GM23248 (cell line): ENCODE measurements at regions not wholly inside any gene's neighbourhood (a gene's known extent, or its start where the extent isn't known, plus 50 kb on each side); places are given as distances from the start of the nearest gene placed in this dataset.

ENCODE experiments used
- DNase-seq: peaks from one replicate; pipeline ENCODE4 v3.0.0-alpha.2; 2015
- H2AFZ ChIP-seq: fragments of 200-600 bp; sonication (generic); 2 replicates; pipeline ENCODE4 v1.6.1; 2016; ENCODE audit warnings: antibody characterized with exemption
- H3F3A ChIP-seq: fragments of 200-600 bp; sonication (generic); 2 replicates; pipeline ENCODE4 v1.6.1; 2016; ENCODE audit warnings: mild to moderate bottlenecking, antibody characterized with exemption, mixed run types; ENCODE audit not compliant: insufficient read depth
- H3K27ac ChIP-seq: fragments of 200-600 bp; sonication (generic); 2 replicates; pipeline ENCODE4 v1.5.1; 2016; ENCODE audit warnings: mild to moderate bottlenecking
- H3K27me3 ChIP-seq: fragments of 200-600 bp; sonication (generic); replicated peaks from 2 replicates; pipeline ENCODE4 v1.6.1; 2016; ENCODE audit warnings: mild to moderate bottlenecking; ENCODE audit not compliant: insufficient read depth
- H3K36me3 ChIP-seq: fragments of 200-600 bp; sonication (generic); 2 replicates; pipeline ENCODE4 v1.6.1; 2016; ENCODE audit warnings: low read depth, mild to moderate bottlenecking
- H3K4me1 ChIP-seq: fragments of 200-600 bp; sonication (generic); 2 replicates; pipeline ENCODE4 v1.6.1; 2016; ENCODE audit warnings: mild to moderate bottlenecking; ENCODE audit not compliant: insufficient read depth
- H3K4me2 ChIP-seq: fragments of 200-600 bp; sonication (generic); one replicate; pipeline ENCODE4 v1.6.1; 2016; ENCODE audit warnings: mild to moderate bottlenecking; ENCODE audit not compliant: unreplicated experiment
- H3K4me3 ChIP-seq: fragments of 200-600 bp; sonication (generic); 2 replicates; pipeline ENCODE4 v1.5.1; 2016; ENCODE audit warnings: mild to moderate bottlenecking
- H3K79me2 ChIP-seq: fragments of 200-600 bp; sonication (generic); 2 replicates; pipeline ENCODE4 v1.6.1; 2016; ENCODE audit warnings: mild to moderate bottlenecking; ENCODE audit not compliant: insufficient read depth
- H3K9ac ChIP-seq: fragments of 200-600 bp; sonication (generic); 2 replicates; pipeline ENCODE4 v1.6.1; 2016; ENCODE audit warnings: mild to moderate bottlenecking
- H3K9me2 ChIP-seq: fragments of 200-600 bp; sonication (generic); 2 replicates; pipeline ENCODE4 v1.6.1; 2016; ENCODE audit warnings: mixed run types, mild to moderate bottlenecking, moderate library complexity; ENCODE audit not compliant: insufficient read depth
- H3K9me3 ChIP-seq: fragments of 200-600 bp; sonication (generic); one replicate; pipeline ENCODE4 v1.6.1; 2017; ENCODE audit warnings: low read depth
- H4K20me1 ChIP-seq: fragments of 200-600 bp; sonication (generic); 2 replicates; pipeline ENCODE4 v1.6.0; 2016; ENCODE audit not compliant: insufficient read depth
- EZH2 ChIP-seq: fragments of 200-600 bp; sonication (generic); IDR thresholded peaks from 2 replicates; pipeline ENCODE4 v1.6.1; 2018; ENCODE audit warnings: antibody characterized with exemption, mild to moderate bottlenecking; ENCODE audit not compliant: insufficient read depth, poor library complexity, severe bottlenecking
- EZH2phosphoT487 ChIP-seq: fragments of 200-600 bp; sonication (generic); IDR thresholded peaks from 2 replicates; pipeline ENCODE4 v1.6.1; 2018; ENCODE audit warnings: antibody characterized with exemption, moderate library complexity, mild to moderate bottlenecking, low read depth; ENCODE audit not compliant: insufficient read depth
- WGBS, 2 experiments: methylation state at CpG; one replicate each; pipeline ENCODE4 v1.1.6; 2015 to 2017; ENCODE audit warnings: low lambda C conversion rate in 2 of 2, low coverage in 1 of 2; ENCODE audit errors: missing lambda C conversion rate in 2 of 2; 5-methylcytosine and 5-hydroxymethylcytosine counted together
- in situ Hi-C: fragments of 300-500 bp; cut with MboI; formaldehyde crosslinking; loops from 2 replicates; pipeline ENCODE4 v1.15.0; 2020

- H3K79me2 ChIP-seq: no peaks in the 10 kb centered on the region
- 33 to 35% methylated on average over 2 of the region's 2 CpGs for WGBS, 2 experiments
- TF ChIP-seq EZH2 (no peak), EZH2phosphoT487 (no peak)
- H3K4me2 ChIP-seq: no peak overlapping the region
- no peaks in the 10 kb centered on the region for H3K36me3 ChIP-seq
- H3K27me3 ChIP-seq: no peaks in the 10 kb centered on the region
- H3F3A ChIP-seq: no peaks in the 10 kb centered on the region
- H3K4me3 ChIP-seq: no peak overlapping the region
- H3K9me3 ChIP-seq: no peaks in the 10 kb centered on the region
- no peaks in the 10 kb centered on the region for H4K20me1 ChIP-seq
- DNase-seq: no peak
- no peaks in the 10 kb centered on the region for H3K9me2 ChIP-seq
- H2AFZ ChIP-seq: no peak overlapping the region
- in situ Hi-C loops: no loop called here
- no peak overlapping the region for H3K27ac ChIP-seq
- H3K4me1 ChIP-seq: no peaks in the 10 kb centered on the region
- no peak overlapping the region for H3K9ac ChIP-seq
Measured at GRCh38 chr18:38900031-38900430, 1334.4 kb upstream of the CELF4 start.

- no peak overlapping the region for H3K9ac ChIP-seq
- H4K20me1 ChIP-seq: no peaks in the 10 kb centered on the region
- H3K4me1 ChIP-seq: no peaks in the 10 kb centered on the region
- H2AFZ ChIP-seq: no peak overlapping the region
- in situ Hi-C loops: no loop called here
- 6 to 16% methylated on average over 2 of the region's 2 CpGs for WGBS, 2 experiments
- H3K27me3 ChIP-seq: no peaks in the 10 kb centered on the region
- DNase-seq: no peak
- no peaks in the 10 kb centered on the region for H3K9me2 ChIP-seq
- H3K36me3 ChIP-seq: no peaks in the 10 kb centered on the region
- TF ChIP-seq EZH2phosphoT487 (no peak), EZH2 (no peak)
- H3K4me2 ChIP-seq: no peak overlapping the region
- no peak overlapping the region for H3K4me3 ChIP-seq
- no peaks in the 10 kb centered on the region for H3F3A ChIP-seq
- H3K27ac ChIP-seq: no peak overlapping the region
- no peaks in the 10 kb centered on the region for H3K79me2 ChIP-seq
- H3K9me3 ChIP-seq: no peaks in the 10 kb centered on the region
Measured at GRCh38 chr18:38899252-38899651, 1333.7 kb upstream of the CELF4 start.

DNA sequence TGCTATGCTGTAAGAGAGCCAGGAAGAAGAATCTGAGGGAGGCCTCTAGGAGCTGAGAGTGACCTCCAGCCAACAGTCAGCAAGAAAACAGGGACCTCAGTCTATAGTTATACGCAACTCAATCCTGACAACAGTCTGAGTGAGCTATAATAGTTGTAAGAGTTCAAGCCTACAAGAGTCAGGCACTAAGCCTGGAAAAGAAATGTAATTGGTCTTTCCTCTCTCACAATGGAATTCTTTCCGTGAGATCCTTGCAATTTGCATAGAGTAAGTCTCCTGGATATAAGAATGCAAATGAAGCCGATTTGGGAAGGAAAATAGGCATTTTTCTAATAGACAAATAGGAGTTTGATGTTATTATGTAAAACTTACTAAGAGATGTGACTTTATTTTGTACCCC, 1332.6 kb upstream of the CELF4 start:
- H3K27ac ChIP-seq: no peak overlapping the region
- no peaks in the 10 kb centered on the region for H3K79me2 ChIP-seq
- TF ChIP-seq EZH2: no peak
- TF ChIP-seq EZH2phosphoT487: no peak
- no peaks in the 10 kb centered on the region for H3K27me3 ChIP-seq
- H3K4me2 ChIP-seq: no peak overlapping the region
- no peak for DNase-seq
- no peaks in the 10 kb centered on the region for H3K36me3 ChIP-seq
- no peaks in the 10 kb centered on the region for H4K20me1 ChIP-seq
- H2AFZ ChIP-seq: no peak overlapping the region
- no peak overlapping the region for H3K4me3 ChIP-seq
- WGBS, 2 experiments: 18 to 21% methylated on average over 3 of the region's 3 CpGs
- H3F3A ChIP-seq: no peaks in the 10 kb centered on the region
- H3K9me2 ChIP-seq: no peaks in the 10 kb centered on the region
- H3K4me1 ChIP-seq: no peaks in the 10 kb centered on the region
- no peak overlapping the region for H3K9ac ChIP-seq
- in situ Hi-C loops: no loop called here
- no peaks in the 10 kb centered on the region for H3K9me3 ChIP-seq

DNA sequence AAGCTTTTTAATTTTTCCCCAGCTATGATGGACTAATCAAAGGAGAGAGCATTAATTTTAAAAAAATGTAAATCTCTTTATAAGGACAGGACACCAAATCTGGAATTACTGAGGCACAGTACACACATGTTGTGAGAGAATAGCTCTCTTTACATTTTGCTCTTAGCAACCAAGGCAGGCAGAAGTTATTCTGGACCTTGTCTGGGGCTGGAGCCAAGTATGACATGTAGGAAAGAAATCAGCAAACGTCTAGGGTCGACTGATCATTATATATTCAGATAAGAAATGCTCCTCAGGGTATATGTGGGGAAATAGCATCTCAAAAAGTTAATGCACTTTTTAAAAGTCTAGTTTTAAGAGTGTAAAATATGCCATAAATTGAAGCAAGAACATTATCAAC, 1330.0 kb upstream of the CELF4 start:
- no peak overlapping the region for H3K4me2 ChIP-seq
- in situ Hi-C loops: no loop called here
- TF ChIP-seq EZH2 (no peak), EZH2phosphoT487 (no peak)
- no peak overlapping the region for H3K4me3 ChIP-seq
- no peaks in the 10 kb centered on the region for H3K9me3 ChIP-seq
- no peaks in the 10 kb centered on the region for H3F3A ChIP-seq
- H3K9ac ChIP-seq: no peak overlapping the region
- H3K79me2 ChIP-seq: no peaks in the 10 kb centered on the region
- no peak overlapping the region for H3K27ac ChIP-seq
- 0% methylated on average over 2 of the region's 2 CpGs for WGBS, 2 experiments
- no peak overlapping the region for H2AFZ ChIP-seq
- no peaks in the 10 kb centered on the region for H3K4me1 ChIP-seq
- H4K20me1 ChIP-seq: no peaks in the 10 kb centered on the region
- no peaks in the 10 kb centered on the region for H3K27me3 ChIP-seq
- H3K9me2 ChIP-seq: no peaks in the 10 kb centered on the region
- DNase-seq: no peak
- no peaks in the 10 kb centered on the region for H3K36me3 ChIP-seq

DNA sequence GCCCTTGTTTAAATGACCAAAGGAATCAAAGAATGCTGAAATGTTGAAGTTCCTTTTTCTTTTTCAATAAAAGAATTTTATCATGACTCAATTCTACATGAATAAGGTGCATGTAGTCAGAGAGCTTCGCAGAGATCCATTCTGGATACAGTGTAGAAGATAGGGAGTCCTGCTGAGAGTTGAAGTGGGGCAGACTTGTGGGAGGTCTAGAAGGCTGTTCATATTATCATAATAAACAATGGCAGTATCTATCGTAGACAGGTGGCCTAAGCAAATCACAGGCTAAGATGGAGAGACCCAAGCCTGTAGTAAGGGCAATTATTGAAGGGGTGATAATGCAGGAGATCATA, 1322.0 kb upstream of the CELF4 start:
- H4K20me1 ChIP-seq: no peaks in the 10 kb centered on the region
- H3K27me3 ChIP-seq: no peaks in the 10 kb centered on the region
- 24 to 25% methylated on average over 2 of the region's 2 CpGs for WGBS, 2 experiments
- no peak overlapping the region for H3K9ac ChIP-seq
- no peak overlapping the region for H3K4me3 ChIP-seq
- no peak overlapping the region for H3K4me2 ChIP-seq
- no peaks in the 10 kb centered on the region for H3K36me3 ChIP-seq
- H3K4me1 ChIP-seq: no peaks in the 10 kb centered on the region
- H3K9me2 ChIP-seq: no peaks in the 10 kb centered on the region
- TF ChIP-seq EZH2 (no peak), EZH2phosphoT487 (no peak)
- H2AFZ ChIP-seq: no peak overlapping the region
- no peaks in the 10 kb centered on the region for H3K79me2 ChIP-seq
- no peaks in the 10 kb centered on the region for H3K9me3 ChIP-seq
- H3K27ac ChIP-seq: no peak overlapping the region
- in situ Hi-C loops: no loop called here
- DNase-seq: no peak
- H3F3A ChIP-seq: no peaks in the 10 kb centered on the region
